DOHH2 (cell line): ENCODE measurements at regions not wholly inside any gene's neighbourhood (a gene's known extent, or its start where the extent isn't known, plus 50 kb on each side); places are given as distances from the start of the nearest gene placed in this dataset.

ENCODE experiments used
- CTCF ChIP-seq: fragments of 200-600 bp; sonication (generic); IDR thresholded peaks from one replicate; pipeline ENCODE4 v1.5.1; 2014; ENCODE audit warnings: antibody characterized with exemption, mild to moderate bottlenecking, low read depth, low read length; ENCODE audit not compliant: poor library complexity, severe bottlenecking
- EZH2phosphoT487 ChIP-seq: fragments of 200-600 bp; sonication (generic); IDR thresholded peaks from 2 replicates; pipeline ENCODE4 v1.6.1; 2017; ENCODE audit warnings: borderline replicate concordance, mild to moderate bottlenecking, antibody characterized with exemption, low read length, moderate library complexity, mixed read lengths

- TF ChIP-seq CTCF (no peak), EZH2phosphoT487 (no peak)
These were observed 208.6 kb downstream of the NFKBIZ start for GRCh38 chr3:102057781-102058421.
